Right atrium auricular region (tissue), 2 donors: ENCODE measurements at regions not wholly inside any gene's neighbourhood (a gene's known extent, or its start where the extent isn't known, plus 50 kb on each side); places are given as distances from the start of the nearest gene placed in this dataset.

Experiments used
- DNase-seq: peaks from one replicate; pipeline ENCODE4 v3.0.0-alpha.2; 2019; ENCODE audit warnings: low spot score
- H3K27ac ChIP-seq, 2 donors: fragments of 200-600 bp; sonication (generic); 1 replicate in 1 of 2; 2 replicates in 1 of 2; pipeline ENCODE4 v1.5.1; 2016 to 2019
- H3K27me3 ChIP-seq, 2 donors: fragments of 200-600 bp; sonication (generic); one replicate each; pipeline versions ENCODE4 v1.5.1 to v1.6.0; 2017 to 2019
- H3K36me3 ChIP-seq: fragments of 200-600 bp; sonication (generic); one replicate; pipeline ENCODE4 v1.5.1; 2016
- H3K4me1 ChIP-seq, 2 donors: fragments of 200-600 bp; sonication (generic); one replicate each; pipeline versions ENCODE4 v1.5.1 to v1.6.0; 2017 to 2019
- H3K4me3 ChIP-seq, 2 donors: fragments of 200-600 bp; sonication (generic); 1 replicate in 1 of 2; 2 replicates in 1 of 2; pipeline ENCODE4 v1.5.1; 2017 to 2019; ENCODE audit warnings: mild to moderate bottlenecking in 1 of 2, moderate library complexity in 1 of 2
- H3K9me3 ChIP-seq, 2 donors: fragments of 200-600 bp; sonication (generic); one replicate each; pipeline ENCODE4 v1.5.1; 2019
- TF ChIP-seq, protein P1 (sequence below), 2 donors: fragments of 200-600 bp; sonication (generic); IDR thresholded peaks; one replicate each; pipeline ENCODE4 v1.5.1; 2019; ENCODE audit warnings: antibody characterized with exemption in 2 of 2

GRCh38 chr4:157988641-157989040 is 184.2 kb downstream of the GASK1B start:
- Histone ChIP-seq H3K36me3 (no peaks in the 10 kb centered on the region), H3K9me3 (no peaks in the 10 kb centered on the region), H3K4me1 (peaks cover 0 to 4% of the 10 kb centered on the region in 2 donors), H3K27ac (no peak overlapping the region), H3K4me3 (no peak overlapping the region), H3K27me3 (no peaks in the 10 kb centered on the region)
- TF ChIP-seq, protein P1, sequence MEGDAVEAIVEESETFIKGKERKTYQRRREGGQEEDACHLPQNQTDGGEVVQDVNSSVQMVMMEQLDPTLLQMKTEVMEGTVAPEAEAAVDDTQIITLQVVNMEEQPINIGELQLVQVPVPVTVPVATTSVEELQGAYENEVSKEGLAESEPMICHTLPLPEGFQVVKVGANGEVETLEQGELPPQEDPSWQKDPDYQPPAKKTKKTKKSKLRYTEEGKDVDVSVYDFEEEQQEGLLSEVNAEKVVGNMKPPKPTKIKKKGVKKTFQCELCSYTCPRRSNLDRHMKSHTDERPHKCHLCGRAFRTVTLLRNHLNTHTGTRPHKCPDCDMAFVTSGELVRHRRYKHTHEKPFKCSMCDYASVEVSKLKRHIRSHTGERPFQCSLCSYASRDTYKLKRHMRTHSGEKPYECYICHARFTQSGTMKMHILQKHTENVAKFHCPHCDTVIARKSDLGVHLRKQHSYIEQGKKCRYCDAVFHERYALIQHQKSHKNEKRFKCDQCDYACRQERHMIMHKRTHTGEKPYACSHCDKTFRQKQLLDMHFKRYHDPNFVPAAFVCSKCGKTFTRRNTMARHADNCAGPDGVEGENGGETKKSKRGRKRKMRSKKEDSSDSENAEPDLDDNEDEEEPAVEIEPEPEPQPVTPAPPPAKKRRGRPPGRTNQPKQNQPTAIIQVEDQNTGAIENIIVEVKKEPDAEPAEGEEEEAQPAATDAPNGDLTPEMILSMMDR (IDR thresholded peaks at IDR 0.05): no peak
- DNase-seq: no peak

DNA sequence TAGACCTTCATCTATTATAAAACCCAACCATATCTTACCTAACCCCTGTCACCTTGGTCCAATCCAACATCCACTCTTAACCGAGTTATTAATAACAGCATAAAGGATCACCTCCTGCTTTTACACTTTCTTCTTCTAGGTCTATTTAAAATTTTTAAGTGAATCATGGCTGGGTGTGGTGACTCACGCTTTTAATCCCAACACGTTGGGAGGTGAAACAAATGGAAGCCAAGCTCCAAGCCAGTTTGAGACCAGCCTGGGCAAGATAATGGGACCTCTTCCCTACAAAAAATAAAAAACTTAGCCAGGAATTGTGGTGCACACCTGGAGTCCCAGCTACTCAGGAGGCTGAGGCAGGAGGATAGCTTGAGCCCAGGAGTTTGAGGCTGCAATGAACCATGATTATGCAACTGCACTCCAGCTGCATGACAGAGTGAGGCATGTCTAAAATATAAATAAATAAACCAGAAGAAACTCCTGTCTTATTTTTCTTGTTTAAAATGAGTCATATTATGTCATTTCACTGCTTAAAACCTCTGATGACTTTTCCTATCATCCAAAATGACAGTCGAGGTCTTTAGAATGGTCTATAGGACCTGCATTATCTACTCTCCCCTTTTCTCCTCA is 188.4 kb downstream of the GASK1B start:
- TF ChIP-seq, protein P1 (IDR thresholded peaks at IDR 0.05): no peak
- H3K27me3 ChIP-seq: no peaks in the 10 kb centered on the region
- no peak for DNase-seq
- no peaks in the 10 kb centered on the region for H3K4me1 ChIP-seq
- no peaks in the 10 kb centered on the region for H3K36me3 ChIP-seq
- no peak overlapping the region for H3K4me3 ChIP-seq
- H3K9me3 ChIP-seq: no peaks in the 10 kb centered on the region
- H3K27ac ChIP-seq: no peak overlapping the region

GRCh38 chr4:157983300-157983699 is 189.5 kb downstream of the GASK1B start:
- Histone ChIP-seq H3K36me3 (no peaks in the 10 kb centered on the region), H3K27me3 (no peaks in the 10 kb centered on the region), H3K4me3 (no peak overlapping the region), H3K9me3 (no peaks in the 10 kb centered on the region), H3K27ac (no peak overlapping the region), H3K4me1 (no peaks in the 10 kb centered on the region)
- TF ChIP-seq, protein P1 (IDR thresholded peaks at IDR 0.05): no peak
- DNase-seq: no peak

GRCh38 chr4:157980158-157980557 is 192.7 kb downstream of the GASK1B start:
- H3K36me3 ChIP-seq: no peaks in the 10 kb centered on the region
- TF ChIP-seq, protein P1 (IDR thresholded peaks at IDR 0.05): no peak
- no peak for DNase-seq
- no peaks in the 10 kb centered on the region for H3K4me1 ChIP-seq
- H3K4me3 ChIP-seq: no peak overlapping the region
- H3K27ac ChIP-seq: no peak overlapping the region
- H3K9me3 ChIP-seq: no peaks in the 10 kb centered on the region
- H3K27me3 ChIP-seq: no peaks in the 10 kb centered on the region

DNA sequence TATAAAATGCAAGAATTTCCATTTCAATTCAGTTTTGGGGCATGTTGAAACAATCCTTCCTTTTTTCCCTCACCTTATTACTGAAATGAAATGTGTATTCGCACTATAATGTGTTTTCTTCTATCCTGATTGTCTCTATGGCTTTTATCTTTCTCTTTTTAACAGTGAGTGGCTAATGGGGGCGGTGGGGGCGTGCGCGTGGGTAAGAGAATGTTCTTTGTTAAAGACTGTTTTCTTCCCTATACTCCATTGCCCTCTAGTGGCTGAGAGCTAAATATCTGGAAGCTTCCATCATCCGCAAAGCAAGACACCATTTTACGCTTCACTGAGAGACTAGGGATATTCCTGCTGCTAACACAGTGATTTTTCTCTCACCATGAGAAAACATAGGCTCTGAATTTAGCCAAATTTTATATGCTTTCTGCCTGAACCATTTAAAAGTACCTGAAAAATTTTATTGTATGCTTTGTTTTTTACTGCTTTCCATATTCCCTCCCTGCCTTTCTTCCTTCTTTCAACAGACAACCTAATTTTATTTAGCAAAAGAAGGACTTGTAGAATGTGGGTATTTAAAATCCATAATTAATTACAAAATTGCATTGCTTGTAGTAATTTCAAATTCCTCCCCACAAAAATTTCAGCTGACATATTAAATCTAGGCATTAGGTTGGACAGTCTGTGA is 194.0 kb downstream of the GASK1B start:
- Histone ChIP-seq H3K9me3 (no peaks in the 10 kb centered on the region), H3K4me3 (peak overlapping the region in 1 of 2 donors; percentile 12), H3K36me3 (no peaks in the 10 kb centered on the region), H3K27ac (no peak overlapping the region), H3K27me3 (no peaks in the 10 kb centered on the region), H3K4me1 (no peaks in the 10 kb centered on the region)
- TF ChIP-seq, protein P1 (IDR thresholded peaks at IDR 0.05): peak; percentile 70 to 88
- DNase-seq: no peak
